SHP77 treated with DMSO at 0.1 percent for 48 hours (cell line): ENCODE measurements at regions not wholly inside any gene's neighbourhood (a gene's known extent, or its start where the extent isn't known, plus 50 kb on each side); places are given as distances from the start of the nearest gene placed in this dataset.

Experiments
- DNase-seq: peaks from one replicate; lab custom pipeline; 2025; lab: John Stamatoyannopoulos, UW

- no peak for DNase-seq
These were observed 429.6 kb downstream of the RFC3 start for GRCh38 chr13:34247596-34247995.

GRCh38 chr13:34249546-34250039 is 431.6 kb downstream of the RFC3 start:
- no peak for DNase-seq

DNA sequence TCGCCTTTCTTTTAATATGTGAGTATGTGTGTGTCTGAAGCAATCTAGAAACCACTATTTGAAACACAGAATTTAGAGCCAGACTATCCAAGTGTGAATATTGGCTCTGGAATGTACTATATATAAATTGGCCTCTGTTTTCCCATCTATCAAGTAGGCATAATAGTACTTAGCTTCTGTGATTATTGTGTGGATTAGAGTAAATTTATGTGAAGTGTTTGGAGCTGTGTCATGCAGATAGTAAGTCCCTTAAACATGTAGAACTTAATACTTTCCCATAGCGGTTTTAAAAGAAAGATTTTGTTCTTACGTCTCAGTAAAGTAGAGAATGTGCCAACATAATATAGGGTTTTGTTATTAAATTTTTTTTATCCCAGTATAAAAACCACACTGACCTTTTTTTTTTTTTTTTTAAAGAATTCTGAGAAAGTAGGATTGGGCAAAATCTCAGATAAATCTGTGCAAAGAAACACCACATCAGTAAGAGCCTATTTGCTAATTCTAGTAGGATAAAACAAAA is 432.3 kb downstream of the RFC3 start:
- no peak for DNase-seq

GRCh38 chr13:34254366-34254765 is 436.4 kb downstream of the RFC3 start:
- no peak for DNase-seq

- no peak for DNase-seq
These were observed 437.8 kb downstream of the RFC3 start for GRCh38 chr13:34255711-34256110.

- DNase-seq: no peak
These were observed 438.3 kb downstream of the RFC3 start for GRCh38 chr13:34256236-34256635.

DNA sequence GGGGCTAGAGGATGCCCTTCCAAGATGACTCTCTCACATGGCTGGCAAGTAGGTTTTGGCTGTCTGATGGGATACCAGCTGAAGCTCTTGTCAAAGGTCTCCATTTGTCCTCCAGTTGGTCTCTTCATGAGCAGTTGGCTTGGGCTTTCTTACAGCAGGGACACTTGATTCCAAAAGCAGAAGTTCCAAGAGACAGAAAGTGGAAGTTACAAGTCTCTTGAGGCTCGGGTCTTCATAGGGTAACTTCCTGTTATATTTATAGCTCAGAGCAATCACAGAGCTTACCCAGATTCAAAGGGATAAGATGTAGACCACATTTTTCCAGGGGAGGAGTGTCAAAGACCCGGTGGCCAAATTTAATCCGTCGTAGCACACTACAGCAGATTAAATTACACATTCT is 440.0 kb downstream of the RFC3 start:
- no peak for DNase-seq

- DNase-seq: no peak
These were observed 440.9 kb downstream of the RFC3 start for GRCh38 chr13:34258646-34259386.

DNA sequence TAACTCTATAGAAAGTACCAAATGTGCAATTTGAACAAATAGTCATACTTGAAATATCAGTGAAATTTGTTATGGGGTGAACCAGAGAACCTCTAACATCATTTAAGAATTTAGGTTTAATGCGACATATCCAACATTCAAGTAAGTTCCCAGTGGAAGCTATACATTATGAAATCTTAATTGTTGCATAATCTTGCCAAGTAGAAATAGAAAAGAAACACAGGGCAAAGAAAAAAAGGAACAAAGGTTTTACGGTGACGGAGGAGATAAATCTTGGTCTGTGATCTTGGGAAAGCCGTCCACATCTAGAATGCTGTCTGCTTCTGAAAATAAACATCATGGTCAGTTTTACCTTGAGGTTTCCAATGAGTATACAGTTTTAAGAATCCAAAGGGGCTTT is 445.7 kb downstream of the RFC3 start:
- no peak for DNase-seq

GRCh38 chr13:34265046-34265679 is 447.2 kb downstream of the RFC3 start:
- DNase-seq: no peak

DNA sequence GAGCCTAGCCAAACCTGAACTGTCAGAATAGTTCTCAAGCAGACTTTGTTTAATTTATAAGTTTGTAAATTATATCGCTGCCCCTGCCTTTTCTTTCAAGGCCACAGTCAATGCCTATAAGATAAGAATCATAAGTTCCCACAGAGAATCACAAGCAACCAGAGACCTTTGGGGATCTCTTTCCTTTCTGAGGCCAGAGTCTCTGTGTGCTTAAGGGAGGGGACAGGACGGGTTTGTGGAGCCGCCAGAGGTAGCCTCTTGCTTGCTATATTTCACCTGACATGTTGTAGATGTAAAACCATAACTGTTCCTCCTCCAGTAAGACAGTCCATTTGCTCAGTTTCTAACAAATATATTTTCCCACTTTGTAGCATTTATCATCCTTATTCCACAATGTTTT is 458.8 kb downstream of the RFC3 start:
- no peak for DNase-seq

- no peak for DNase-seq
These were observed 460.0 kb downstream of the RFC3 start for GRCh38 chr13:34277936-34278335.

DNA sequence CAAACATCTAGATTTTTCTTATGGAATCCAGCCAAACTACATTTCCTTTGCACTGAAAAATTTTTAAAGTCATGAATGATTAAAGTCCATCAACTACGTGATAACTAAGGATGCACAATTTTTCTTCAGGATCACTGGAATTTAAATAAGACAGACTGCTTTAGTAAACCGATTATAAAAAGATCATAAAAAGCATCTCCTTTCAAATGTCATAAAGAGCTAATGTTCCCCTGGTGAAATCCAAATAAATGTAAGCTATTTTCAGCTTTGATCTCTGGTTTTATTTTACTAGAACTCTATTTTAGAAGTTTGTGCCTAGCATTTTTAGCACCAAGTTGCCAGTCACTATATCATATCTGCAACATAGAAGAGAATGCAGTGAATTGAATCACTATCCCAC is 460.8 kb downstream of the RFC3 start:
- DNase-seq: no peak

- no peak for DNase-seq
These were observed 472.7 kb downstream of the RFC3 start for GRCh38 chr13:34290661-34291060.

- DNase-seq: peak; percentile 73
These were observed 476.7 kb downstream of the RFC3 start for GRCh38 chr13:34294483-34295129.

GRCh38 chr13:34300559-34300958 is 482.6 kb downstream of the RFC3 start:
- no peak for DNase-seq

GRCh38 chr13:34302596-34302995 is 484.6 kb downstream of the RFC3 start:
- DNase-seq: no peak

DNA sequence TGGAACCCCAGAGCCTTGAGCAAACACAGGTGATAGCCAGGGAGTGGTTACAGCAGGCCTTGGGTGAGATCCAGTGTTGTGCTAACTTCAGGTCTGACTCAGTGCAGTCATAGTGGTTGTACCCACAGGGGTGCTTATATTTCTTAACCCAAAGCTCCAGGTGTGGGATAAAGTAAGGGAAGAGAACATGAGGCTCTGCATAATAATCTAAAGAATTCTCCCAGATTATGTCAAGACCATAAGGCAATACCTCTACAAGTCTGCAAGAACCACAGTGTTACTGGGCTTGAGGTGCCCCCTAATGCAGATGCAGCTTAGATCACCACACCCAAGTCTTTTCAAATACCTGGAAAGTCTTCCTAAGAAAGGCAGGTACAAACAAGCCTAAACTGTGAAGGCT is 485.4 kb downstream of the RFC3 start:
- no peak for DNase-seq

GRCh38 chr13:34307607-34308006 is 489.7 kb downstream of the RFC3 start:
- no peak for DNase-seq

GRCh38 chr13:34308725-34309124 is 490.8 kb downstream of the RFC3 start:
- no peak for DNase-seq

- no peak for DNase-seq
These were observed 492.6 kb downstream of the RFC3 start for GRCh38 chr13:34310539-34310938.

- no peak for DNase-seq
These were observed 493.3 kb downstream of the RFC3 start for GRCh38 chr13:34311251-34311650.

- DNase-seq: no peak
These were observed 494.6 kb downstream of the RFC3 start for GRCh38 chr13:34312578-34312977.
